Stimulated activated effector memory CD8-positive, alpha-beta T cell treated with anti-CD3 and anti-CD28 coated beads, Interleukin-12 subunit alpha, Interleukin-12 subunit beta, amount 100 ng/mL, for 72 hours (primary cell): ENCODE measurements at regions not wholly inside any gene's neighbourhood (a gene's known extent, or its start where the extent isn't known, plus 50 kb on each side); places are given as distances from the start of the nearest gene placed in this dataset.
A peak's percentile ranks its signal among the peaks of the same experiment; 100 is the strongest.

ENCODE experiments used
- ATAC-seq: fragments of 150-1000 bp; cut with Tn5 transposase; 2 replicates; pipeline ENCODE4 v1.10.0; 2021
- DNase-seq, 2 donors: peaks; one replicate each; pipeline ENCODE4 v3.0.0; 2021 to 2022; ENCODE audit warnings: low spot score in 2 of 2
- H3K27ac Mint-ChIP-seq: one replicate; pipeline ENCODE4 v1.8.0; 2022; ENCODE audit warnings: mild to moderate bottlenecking, mixed read lengths
- H3K36me3 Mint-ChIP-seq: one replicate; pipeline ENCODE4 v1.8.0; 2022; ENCODE audit warnings: mild to moderate bottlenecking, mixed read lengths
- H3K4me1 Mint-ChIP-seq: one replicate; pipeline ENCODE4 v1.8.0; 2022; ENCODE audit warnings: mixed read lengths
- H3K4me3 Mint-ChIP-seq: one replicate; pipeline ENCODE4 v1.8.0; 2022; ENCODE audit warnings: mild to moderate bottlenecking, mixed read lengths
- H3K9me3 Mint-ChIP-seq: one replicate; pipeline ENCODE4 v1.8.0; 2022; ENCODE audit warnings: mixed read lengths

- Mint-ChIP-seq H3K4me1 (peaks cover 78% of the 10 kb centered on the region), H3K36me3 (peaks cover 23% of the 10 kb centered on the region), H3K9me3 (no peaks in the 10 kb centered on the region), H3K4me3 (peak overlapping the region; percentile 68), H3K27ac (peak overlapping the region; percentile 96)
- ATAC-seq = peak; percentile 86
- DNase-seq = no peak
Observed at GRCh38 chr14:49984424-49984823, 91.5 kb downstream of the ARF6 start.

DNA sequence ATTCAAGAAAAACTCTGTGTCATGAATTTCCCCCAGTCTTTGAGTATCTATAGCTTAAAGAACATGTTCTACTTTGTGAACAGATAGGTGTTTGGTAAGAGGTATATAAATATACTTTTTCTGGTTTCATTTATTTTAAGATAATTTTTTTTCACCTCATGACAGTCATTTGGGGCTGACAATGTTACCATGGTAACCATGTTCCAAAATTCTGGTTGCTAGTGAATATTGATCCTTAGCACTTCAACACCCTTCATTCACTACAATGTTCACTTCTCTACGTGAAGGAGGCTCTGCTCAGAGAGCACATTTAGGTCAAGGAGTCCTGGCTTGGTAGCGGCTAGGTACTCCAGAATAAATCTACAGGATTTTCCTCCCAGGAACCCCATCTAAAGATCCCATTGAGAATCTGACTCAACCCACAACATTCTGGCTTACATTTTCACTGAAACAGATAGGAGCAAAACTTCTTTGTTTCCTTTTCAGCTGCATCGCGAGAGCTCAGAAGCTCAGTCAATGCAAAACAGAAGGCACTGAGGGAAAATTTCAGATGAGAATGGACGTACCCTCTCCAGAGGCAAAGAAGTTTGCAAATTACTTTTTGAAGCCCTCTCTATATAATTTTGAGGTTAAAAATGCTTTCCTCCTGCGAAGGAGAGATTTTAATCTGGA is 93.6 kb downstream of the ARF6 start:
- peaks cover 35% of the 10 kb centered on the region for H3K36me3 Mint-ChIP-seq
- no peak overlapping the region for H3K4me3 Mint-ChIP-seq
- H3K27ac Mint-ChIP-seq = peak overlapping the region; percentile 77
- DNase-seq = no peak
- ATAC-seq = no peak
- H3K4me1 Mint-ChIP-seq = peaks cover 79% of the 10 kb centered on the region
- no peaks in the 10 kb centered on the region for H3K9me3 Mint-ChIP-seq

- no peak for ATAC-seq
- Mint-ChIP-seq H3K27ac (peak overlapping the region; percentile 77), H3K4me1 (peaks cover 83% of the 10 kb centered on the region), H3K4me3 (no peak overlapping the region), H3K36me3 (peaks cover 45% of the 10 kb centered on the region), H3K9me3 (no peaks in the 10 kb centered on the region)
- DNase-seq = no peak
Observed at GRCh38 chr14:49988080-49988990, 95.5 kb downstream of the ARF6 start.

- ATAC-seq = no peak
- H3K4me1 Mint-ChIP-seq = peaks cover 70% of the 10 kb centered on the region
Observed at GRCh38 chr14:49989966-49990365, 97.1 kb downstream of the ARF6 start.

GRCh38 chr14:49991491-49991890 is 98.6 kb downstream of the ARF6 start:
- H3K4me3 Mint-ChIP-seq = peak overlapping the region; percentile 78
- no peaks in the 10 kb centered on the region for H3K9me3 Mint-ChIP-seq
- no peak for ATAC-seq
- peaks cover 73% of the 10 kb centered on the region for H3K4me1 Mint-ChIP-seq
- H3K27ac Mint-ChIP-seq = peak overlapping the region; percentile 98
- H3K36me3 Mint-ChIP-seq = peaks cover 45% of the 10 kb centered on the region
- no peak for DNase-seq

More at GRCh38 chr14:49989966-49990365, 97.1 kb downstream of the ARF6 start:
- H3K36me3 Mint-ChIP-seq = peaks cover 35% of the 10 kb centered on the region
- H3K9me3 Mint-ChIP-seq = no peaks in the 10 kb centered on the region
- no peak for DNase-seq
- peak overlapping the region; percentile 1 for H3K4me3 Mint-ChIP-seq
- H3K27ac Mint-ChIP-seq = peak overlapping the region; percentile 26

- no peaks in the 10 kb centered on the region for H3K9me3 Mint-ChIP-seq
- H3K36me3 Mint-ChIP-seq = peaks cover 49% of the 10 kb centered on the region
- peaks cover 73% of the 10 kb centered on the region for H3K4me1 Mint-ChIP-seq
- DNase-seq (no peak), ATAC-seq (no peak)
- peak overlapping the region; percentile 98 for H3K27ac Mint-ChIP-seq
- peak overlapping the region; percentile 78 for H3K4me3 Mint-ChIP-seq
Observed at GRCh38 chr14:49992036-49992435, 99.2 kb downstream of the ARF6 start.

DNA sequence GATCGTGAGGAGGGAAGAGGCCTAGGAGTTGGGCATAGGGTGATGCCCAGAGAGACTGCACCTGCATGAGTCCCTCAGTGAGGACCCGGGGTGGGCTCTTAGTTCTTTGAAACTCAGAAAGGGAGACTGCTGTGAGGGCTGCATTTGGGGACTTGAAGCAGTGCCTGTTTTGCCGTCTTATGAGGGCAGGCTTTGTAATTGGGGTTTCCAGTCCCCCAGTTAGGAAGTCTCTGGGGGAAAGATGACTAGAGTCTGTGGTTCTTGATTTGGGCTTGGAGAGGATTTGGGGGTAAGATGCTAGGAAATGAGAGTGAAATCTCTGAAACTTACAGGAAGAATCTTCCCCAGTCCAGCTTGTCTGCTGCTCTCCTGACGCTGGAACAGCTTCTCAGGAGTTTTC is 99.6 kb downstream of the ARF6 start:
- Mint-ChIP-seq H3K4me3 (peak overlapping the region; percentile 78), H3K9me3 (no peaks in the 10 kb centered on the region), H3K36me3 (peaks cover 54% of the 10 kb centered on the region), H3K4me1 (peaks cover 72% of the 10 kb centered on the region), H3K27ac (peak overlapping the region; percentile 98)
- no peak for DNase-seq
- peak; percentile 22 for ATAC-seq

- peaks cover 56% of the 10 kb centered on the region for H3K36me3 Mint-ChIP-seq
- no peaks in the 10 kb centered on the region for H3K9me3 Mint-ChIP-seq
- peaks cover 72% of the 10 kb centered on the region for H3K4me1 Mint-ChIP-seq
- ATAC-seq (peak; percentile 99), DNase-seq (peak; percentile 55 to 81)
- H3K4me3 Mint-ChIP-seq = peak overlapping the region; percentile 78
- H3K27ac Mint-ChIP-seq = peak overlapping the region; percentile 98
Observed at GRCh38 chr14:49992901-49993339, 100.0 kb downstream of the ARF6 start.

DNA sequence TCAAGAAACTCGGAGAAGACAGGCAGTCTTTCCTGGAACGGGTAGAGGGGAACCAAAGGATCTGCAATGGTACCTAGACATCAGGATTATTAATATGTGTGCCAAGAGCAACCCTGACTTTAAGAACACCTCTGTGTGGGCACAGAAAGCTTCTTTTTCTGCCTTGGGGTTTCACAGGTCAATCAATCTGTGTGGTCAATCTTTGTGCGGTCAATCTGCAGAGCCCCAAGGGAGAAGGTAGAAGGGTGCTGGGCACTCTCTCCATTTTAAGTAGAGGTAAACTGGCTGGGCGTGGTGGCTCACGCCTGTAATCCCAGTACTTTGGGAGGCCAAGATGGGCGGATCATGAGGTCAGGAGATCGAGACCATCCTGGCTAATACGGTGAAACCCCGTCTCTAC is 100.7 kb downstream of the ARF6 start:
- Mint-ChIP-seq H3K4me3 (no peak overlapping the region), H3K27ac (peak overlapping the region; percentile 98), H3K9me3 (no peaks in the 10 kb centered on the region), H3K36me3 (peaks cover 63% of the 10 kb centered on the region), H3K4me1 (peaks cover 69% of the 10 kb centered on the region)
- no peak for ATAC-seq
- DNase-seq = no peak

- Mint-ChIP-seq H3K27ac (peak overlapping the region; percentile 98), H3K36me3 (peaks cover 77% of the 10 kb centered on the region), H3K9me3 (no peaks in the 10 kb centered on the region), H3K4me1 (peaks cover 80% of the 10 kb centered on the region), H3K4me3 (no peak overlapping the region)
- DNase-seq (no peak), ATAC-seq (no peak)
Observed at GRCh38 chr14:49994951-49995561, 102.2 kb downstream of the ARF6 start.

DNA sequence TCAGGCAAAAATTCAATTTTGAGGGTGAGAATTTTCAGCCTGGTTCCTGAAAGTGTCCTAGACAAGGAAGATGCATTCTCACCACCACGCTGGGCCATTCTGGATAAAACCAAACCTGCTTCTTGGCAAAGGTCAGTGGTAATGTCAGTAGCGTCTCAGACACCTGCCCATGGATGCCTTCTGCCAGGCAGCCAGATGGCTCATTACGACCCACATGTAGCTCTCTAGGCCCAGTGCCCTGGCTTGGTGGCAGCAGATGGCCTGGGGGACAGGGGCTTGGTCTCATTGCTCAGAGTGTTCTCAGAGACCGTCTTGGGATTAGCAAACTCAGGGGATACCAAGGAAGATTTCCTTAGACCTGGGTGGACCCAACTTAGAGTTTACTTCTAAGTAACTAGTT is 105.1 kb downstream of the ARF6 start:
- H3K36me3 Mint-ChIP-seq = peaks cover 79% of the 10 kb centered on the region
- H3K4me3 Mint-ChIP-seq = peak overlapping the region; percentile 72
- DNase-seq (no peak), ATAC-seq (no peak)
- H3K9me3 Mint-ChIP-seq = no peaks in the 10 kb centered on the region
- H3K27ac Mint-ChIP-seq = peak overlapping the region; percentile 98
- H3K4me1 Mint-ChIP-seq = peaks cover 76% of the 10 kb centered on the region

GRCh38 chr14:49999146-49999761 is 106.4 kb downstream of the ARF6 start:
- DNase-seq (peak; percentile 70 to 89), ATAC-seq (peak; percentile 79)
- Mint-ChIP-seq H3K4me1 (peaks cover 75% of the 10 kb centered on the region), H3K4me3 (peak overlapping the region; percentile 72), H3K36me3 (peaks cover 84% of the 10 kb centered on the region), H3K27ac (peak overlapping the region; percentile 98), H3K9me3 (no peaks in the 10 kb centered on the region)

DNA sequence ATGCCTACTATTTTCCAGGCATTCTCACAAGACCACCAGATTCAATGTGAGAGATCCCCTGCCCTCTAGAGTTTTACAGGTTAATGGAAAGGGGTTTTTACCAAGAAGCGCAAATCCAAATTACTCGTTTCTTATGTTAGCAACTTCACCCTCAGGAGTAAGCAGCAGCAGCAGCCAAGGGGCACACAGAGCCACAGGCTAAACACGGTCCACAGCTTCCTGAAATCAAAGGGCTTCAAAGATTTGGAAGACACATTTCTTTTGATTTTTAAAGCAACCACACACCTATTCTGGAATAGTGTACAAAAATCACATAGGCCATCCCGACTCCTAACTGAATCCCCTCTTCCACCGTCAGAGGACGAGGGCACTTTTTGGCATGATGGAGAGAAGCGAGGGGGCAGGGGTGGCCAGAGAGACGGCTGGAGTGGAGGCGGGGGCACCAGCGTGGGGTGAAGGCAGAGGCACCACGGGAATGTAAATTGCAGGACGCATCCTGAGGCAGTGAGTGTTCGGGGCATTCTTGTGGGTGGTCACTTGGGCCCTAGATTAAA is 107.0 kb downstream of the ARF6 start:
- Mint-ChIP-seq H3K9me3 (no peaks in the 10 kb centered on the region), H3K4me3 (peak overlapping the region; percentile 72), H3K4me1 (peaks cover 76% of the 10 kb centered on the region), H3K27ac (peak overlapping the region; percentile 98), H3K36me3 (peaks cover 88% of the 10 kb centered on the region)
- ATAC-seq (no peak), DNase-seq (peak in 1 of 2 donors; percentile 15)

DNA sequence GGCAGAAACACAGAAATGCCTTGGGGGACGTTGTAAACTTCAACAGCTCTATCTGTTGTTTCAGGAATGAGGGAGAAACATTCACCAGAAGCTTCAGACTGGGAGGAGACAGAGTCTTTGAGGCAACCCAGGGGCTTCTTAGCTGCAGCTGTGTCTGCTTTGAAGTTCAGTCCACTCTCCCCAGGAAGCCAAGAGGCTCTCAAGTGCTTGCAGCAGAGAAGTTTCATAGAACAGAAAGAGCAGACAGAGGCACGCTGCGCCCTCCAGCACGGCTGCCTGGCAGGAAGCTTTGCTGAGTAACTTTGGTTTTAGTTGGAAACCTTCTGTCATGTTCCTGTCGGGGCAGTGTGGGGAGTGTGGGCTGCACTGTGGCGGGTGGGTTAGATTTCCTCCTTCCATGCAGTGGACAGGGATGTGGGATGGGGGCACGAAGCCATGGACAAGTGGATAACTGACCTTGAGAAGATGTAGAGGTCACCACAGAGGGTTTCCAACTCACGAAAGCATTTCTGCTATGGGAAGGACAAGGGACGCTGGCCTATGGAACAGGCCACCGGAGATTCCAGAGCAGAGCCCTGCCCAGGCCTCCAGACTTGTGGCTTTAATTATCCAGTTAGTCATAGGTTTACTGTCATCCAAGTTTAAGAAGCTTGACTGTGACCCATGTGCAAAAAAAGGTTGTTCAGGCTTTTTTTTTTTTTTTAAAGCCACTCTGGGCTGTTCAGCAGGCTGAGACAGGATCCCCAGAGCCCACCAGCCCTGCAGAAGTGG is 107.7 kb downstream of the ARF6 start:
- peaks cover 75% of the 10 kb centered on the region for H3K4me1 Mint-ChIP-seq
- ATAC-seq (peak; percentile 48), DNase-seq (peak; percentile 73 to 93)

More for the DNA sequence above, 107.7 kb downstream of the ARF6 start:
- H3K36me3 Mint-ChIP-seq = peaks cover 90% of the 10 kb centered on the region
- peak overlapping the region; percentile 72 for H3K4me3 Mint-ChIP-seq
- no peaks in the 10 kb centered on the region for H3K9me3 Mint-ChIP-seq
- H3K27ac Mint-ChIP-seq = peak overlapping the region; percentile 98
